Stimulated activated CD4-positive, alpha-beta T cell treated with anti-CD3 and anti-CD28 coated beads, Interleukin-15, amount 100 ng/mL, for 1 hour (primary cell): ENCODE measurements at regions not wholly inside any gene's neighbourhood (a gene's known extent, or its start where the extent isn't known, plus 50 kb on each side); places are given as distances from the start of the nearest gene placed in this dataset.
"Not testable (repeated sequence)": the region's sequence is repeated elsewhere in the genome, so short reads cannot be mapped to it uniquely, and the experiment has no call there.

Source experiments
- DNase-seq, 2 donors: peaks; one replicate each; pipeline ENCODE4 v3.0.0-alpha.2; 2020; ENCODE audit warnings: low read depth in 1 of 2, low spot score in 1 of 2

GRCh38 chr13:23018143-23018542 lies 162.6 kb upstream of the SGCG start:
- no peak for DNase-seq

GRCh38 chr13:23020246-23020843 lies 160.4 kb upstream of the SGCG start:
- no peak for DNase-seq

- no peak for DNase-seq
Observed at GRCh38 chr13:23021906-23022305, 158.9 kb upstream of the SGCG start.

- no peak for DNase-seq
Observed at GRCh38 chr13:23022704-23023103, 158.1 kb upstream of the SGCG start.

GRCh38 chr13:23025864-23026608 lies 154.7 kb upstream of the SGCG start:
- no peak for DNase-seq

GRCh38 chr13:23039266-23039935 lies 141.4 kb upstream of the SGCG start:
- no peak for DNase-seq

GRCh38 chr13:23042181-23042580 lies 138.6 kb upstream of the SGCG start:
- DNase-seq, result no peak

GRCh38 chr13:23044906-23045305 lies 135.9 kb upstream of the SGCG start:
- no peak for DNase-seq

- no peak for DNase-seq
Observed at GRCh38 chr13:23050126-23050525, 130.7 kb upstream of the SGCG start.

- not testable (repeated sequence) for DNase-seq
Observed at GRCh38 chr13:23053711-23054110, 127.1 kb upstream of the SGCG start.

GRCh38 chr13:23059173-23059572 lies 121.6 kb upstream of the SGCG start:
- DNase-seq, result no peak

GRCh38 chr13:23060959-23061358 lies 119.8 kb upstream of the SGCG start:
- DNase-seq, result no peak

- no peak for DNase-seq
Observed at GRCh38 chr13:23067129-23067528, 113.7 kb upstream of the SGCG start.

GRCh38 chr13:23069566-23069965 lies 111.2 kb upstream of the SGCG start:
- no peak for DNase-seq

GRCh38 chr13:23074075-23074828 lies 106.5 kb upstream of the SGCG start:
- DNase-seq, result no peak

- DNase-seq, result no peak
Observed at GRCh38 chr13:23081220-23081619, 99.6 kb upstream of the SGCG start.

GRCh38 chr13:23081901-23082300 lies 98.9 kb upstream of the SGCG start:
- DNase-seq, result no peak

GRCh38 chr13:23086968-23087623 lies 93.7 kb upstream of the SGCG start:
- DNase-seq, result no peak

- no peak for DNase-seq
Observed at GRCh38 chr13:23087880-23088279, 92.9 kb upstream of the SGCG start.

- no peak for DNase-seq
Observed at GRCh38 chr13:23098161-23098907, 82.4 kb upstream of the SGCG start.
